ENCODE measurements at regions not wholly inside any gene's neighbourhood (a gene's known extent, or its start where the extent isn't known, plus 50 kb on each side); places are given as distances from the start of the nearest gene placed in this dataset.

GRCh38 chr16:65658787-65659220, 536.9 kb upstream of the CDH11 start:
- peak; percentile 24 for DNase-seq

- no peak for DNase-seq
Measured at GRCh38 chr16:65658349-65658748, 536.5 kb upstream of the CDH11 start.

GRCh38 chr16:65657556-65657955, 535.7 kb upstream of the CDH11 start:
- DNase-seq, result no peak

- no peak for DNase-seq
Measured at GRCh38 chr16:65657071-65657494, 535.2 kb upstream of the CDH11 start.

GRCh38 chr16:65655802-65656201, 533.9 kb upstream of the CDH11 start:
- DNase-seq, result no peak

GRCh38 chr16:65648101-65648500, 526.2 kb upstream of the CDH11 start:
- DNase-seq, result no peak

GRCh38 chr16:65644821-65645220, 523.0 kb upstream of the CDH11 start:
- DNase-seq, result no peak

- no peak for DNase-seq
Measured at GRCh38 chr16:65641762-65642289, 520.0 kb upstream of the CDH11 start.

GRCh38 chr16:65641049-65641761, 519.3 kb upstream of the CDH11 start:
- no peak for DNase-seq

GRCh38 chr16:65634833-65635232, 513.0 kb upstream of the CDH11 start:
- DNase-seq, result no peak

GRCh38 chr16:65634291-65634690, 512.4 kb upstream of the CDH11 start:
- no peak for DNase-seq

- DNase-seq, result no peak
Measured at GRCh38 chr16:65624666-65625065, 502.8 kb upstream of the CDH11 start.

GRCh38 chr16:65624229-65624628, 502.4 kb upstream of the CDH11 start:
- DNase-seq, result no peak

- no peak for DNase-seq
Measured at GRCh38 chr16:65622871-65623270, 501.0 kb upstream of the CDH11 start.

GRCh38 chr16:65622151-65622550, 500.3 kb upstream of the CDH11 start:
- DNase-seq, result no peak

GRCh38 chr16:65621640-65622039, 499.8 kb upstream of the CDH11 start:
- no peak for DNase-seq

- DNase-seq, result no peak
Measured at GRCh38 chr16:65619606-65620005, 497.7 kb upstream of the CDH11 start.

GRCh38 chr16:65618931-65619330, 497.1 kb upstream of the CDH11 start:
- no peak for DNase-seq

GRCh38 chr16:65618333-65618732, 496.5 kb upstream of the CDH11 start:
- DNase-seq, result no peak

- no peak for DNase-seq
Measured at GRCh38 chr16:65617421-65617820, 495.6 kb upstream of the CDH11 start.

- no peak for DNase-seq
Measured at GRCh38 chr16:65608455-65608854, 486.6 kb upstream of the CDH11 start.

GRCh38 chr16:65604771-65605170, 482.9 kb upstream of the CDH11 start:
- DNase-seq, result no peak

GRCh38 chr16:65601781-65602180, 479.9 kb upstream of the CDH11 start:
- DNase-seq, result no peak

- DNase-seq, result no peak
Measured at GRCh38 chr16:65600629-65601028, 478.8 kb upstream of the CDH11 start.

GRCh38 chr16:65600046-65600445, 478.2 kb upstream of the CDH11 start:
- no peak for DNase-seq

All from NCI-H1092 treated with DMSO at 0.1 percent for 48 hours (cell line).